ENCODE measurements at regions not wholly inside any gene's neighbourhood (a gene's known extent, or its start where the extent isn't known, plus 50 kb on each side); places are given as distances from the start of the nearest gene placed in this dataset.
"Not testable (repeated sequence)": the region's sequence is repeated elsewhere in the genome, so short reads cannot be mapped to it uniquely, and the experiment has no call there.

GRCh38 chr9:63812822-63813221 is 1472.2 kb downstream of the FOXD4L5 start:
- DNase-seq (ENCODE audit: low read depth), result not testable (repeated sequence)

DNA sequence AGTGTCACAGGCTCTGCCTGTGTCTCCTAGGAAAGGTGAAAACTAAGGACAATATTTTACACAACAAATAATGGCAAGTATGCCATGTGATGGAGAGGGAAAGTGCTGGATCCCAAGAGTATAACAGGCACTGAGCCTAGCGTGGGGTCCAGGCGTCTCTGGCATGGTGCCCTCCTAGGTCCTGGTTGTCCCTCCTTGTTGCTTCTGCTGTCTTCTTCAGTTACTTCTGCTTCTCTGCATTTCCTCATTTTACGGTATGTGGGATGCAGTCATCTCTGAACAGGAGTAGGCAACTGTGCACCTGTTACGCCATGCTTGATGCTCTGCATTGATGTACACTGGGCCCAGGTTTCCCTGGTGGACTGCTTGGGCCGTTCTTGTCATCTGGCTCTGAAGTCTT is 1480.8 kb downstream of the FOXD4L5 start:
- DNase-seq (ENCODE audit: low read depth), result not testable (repeated sequence)

- DNase-seq (ENCODE audit: low read depth), result not testable (repeated sequence)
These were observed 1490.8 kb downstream of the FOXD4L5 start for GRCh38 chr9:63794081-63794685.

DNA sequence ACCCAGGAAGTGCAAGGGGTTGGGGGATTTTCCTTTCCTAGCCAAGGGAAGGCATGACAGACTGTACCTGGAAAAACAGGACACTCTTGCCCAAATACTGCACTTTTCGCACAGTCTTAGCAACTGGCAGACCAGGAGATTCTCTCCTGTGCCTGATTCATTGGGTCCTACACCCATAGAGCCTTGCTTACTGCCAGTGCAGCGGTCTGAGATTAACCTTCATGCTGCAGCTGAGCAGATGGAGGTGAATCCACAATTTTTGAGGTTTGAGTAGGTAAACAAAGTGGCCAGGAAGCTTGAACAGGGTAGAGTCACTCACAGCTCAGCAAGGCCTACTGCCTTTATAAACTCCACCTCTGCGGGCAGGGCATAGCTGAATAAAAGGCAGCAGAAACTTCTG is 1497.6 kb downstream of the FOXD4L5 start:
- not testable (repeated sequence) for DNase-seq (ENCODE audit: low read depth)

- DNase-seq (ENCODE audit: low read depth), result not testable (repeated sequence)
These were observed 1500.0 kb downstream of the FOXD4L5 start for GRCh38 chr9:63785059-63785458.

DNA sequence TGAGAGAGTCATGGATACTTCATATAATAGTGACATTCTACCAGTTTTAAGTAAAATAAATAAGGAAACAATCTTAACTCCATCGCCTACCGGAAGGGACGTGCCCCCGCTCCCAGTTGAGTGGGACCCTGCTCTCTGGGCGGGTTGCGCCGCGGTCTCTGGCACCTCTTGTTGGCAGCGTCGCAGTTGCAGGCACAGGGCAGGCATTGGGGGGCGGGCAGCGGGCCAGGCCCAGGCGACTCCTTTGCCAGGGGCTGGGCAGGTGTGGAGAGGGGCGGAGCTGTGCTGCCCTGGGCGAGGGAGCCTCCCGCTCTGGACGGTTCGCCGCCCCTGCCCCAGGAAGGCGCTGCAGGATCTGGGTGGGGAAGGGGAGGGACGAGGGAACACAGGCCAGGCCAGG is 1500.6 kb downstream of the FOXD4L5 start:
- not testable (repeated sequence) for DNase-seq (ENCODE audit: low read depth)

- DNase-seq (ENCODE audit: low read depth), result not testable (repeated sequence)
These were observed 1503.1 kb downstream of the FOXD4L5 start for GRCh38 chr9:63781817-63782439.

GRCh38 chr9:63781390-63781789 is 1503.6 kb downstream of the FOXD4L5 start:
- DNase-seq (ENCODE audit: low read depth), result not testable (repeated sequence)

GRCh38 chr9:63776220-63776619 is 1508.8 kb downstream of the FOXD4L5 start:
- not testable (repeated sequence) for DNase-seq (ENCODE audit: low read depth)

DNA sequence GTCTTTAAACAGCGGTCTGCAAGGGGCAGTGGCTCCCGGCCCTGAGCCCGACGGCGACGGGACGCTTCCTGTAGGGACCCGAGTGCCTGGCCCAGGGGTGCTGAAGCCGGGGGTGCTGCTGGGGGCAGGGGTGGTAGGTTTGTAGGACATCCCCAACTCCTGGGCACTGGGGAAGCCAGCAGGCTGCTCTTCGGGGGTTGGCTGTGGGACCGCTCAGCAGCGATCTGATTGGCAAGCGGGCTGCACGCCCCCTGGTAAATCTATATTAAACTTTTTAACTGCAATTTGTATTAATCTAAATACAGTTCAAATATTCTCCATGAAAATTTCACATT is 1510.0 kb downstream of the FOXD4L5 start:
- not testable (repeated sequence) for DNase-seq (ENCODE audit: low read depth)

GRCh38 chr9:63774369-63775091 is 1510.5 kb downstream of the FOXD4L5 start:
- DNase-seq (ENCODE audit: low read depth), result not testable (repeated sequence)

DNA sequence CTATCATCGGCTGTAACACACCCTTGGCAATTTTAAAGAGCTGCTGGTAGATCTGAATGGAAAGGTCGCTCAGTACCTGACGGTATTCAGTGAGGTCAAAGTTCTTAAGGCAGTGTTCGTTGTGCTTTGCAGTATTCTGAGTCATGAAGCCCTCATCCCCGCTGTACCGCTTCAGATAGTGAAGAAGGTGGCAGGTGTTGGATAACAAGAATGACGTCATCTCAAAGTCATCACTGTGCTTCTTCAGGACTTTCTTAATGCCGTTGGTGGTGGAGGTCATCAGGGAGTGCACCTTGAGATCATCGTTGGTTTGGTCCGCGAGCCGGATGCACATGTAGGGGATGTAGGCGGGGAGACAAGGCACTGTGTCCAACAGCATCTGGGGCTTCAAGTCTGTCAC is 1522.8 kb downstream of the FOXD4L5 start:
- DNase-seq (ENCODE audit: low read depth), result not testable (repeated sequence)

DNA sequence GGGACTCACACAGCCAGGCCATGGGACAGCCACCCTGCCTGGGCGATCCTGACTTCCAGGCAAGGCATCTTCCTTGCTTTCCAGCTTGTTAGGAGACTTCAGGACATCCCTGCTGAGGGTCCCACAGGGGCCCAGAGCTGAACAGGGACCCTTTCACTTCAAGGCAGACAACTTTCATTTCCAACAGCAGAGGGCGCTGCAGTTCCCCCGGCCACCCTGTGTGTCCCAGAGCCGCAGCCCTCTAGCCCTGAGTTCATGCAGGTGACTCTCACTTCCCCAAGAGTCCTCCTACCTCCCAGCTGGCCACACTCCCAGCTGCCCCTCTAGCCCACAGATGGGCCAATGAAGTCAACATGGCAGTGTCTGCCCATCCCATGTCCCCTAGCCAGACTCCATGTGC is 1556.0 kb downstream of the FOXD4L5 start:
- DNase-seq (ENCODE audit: low read depth), result not testable (repeated sequence)

DNA sequence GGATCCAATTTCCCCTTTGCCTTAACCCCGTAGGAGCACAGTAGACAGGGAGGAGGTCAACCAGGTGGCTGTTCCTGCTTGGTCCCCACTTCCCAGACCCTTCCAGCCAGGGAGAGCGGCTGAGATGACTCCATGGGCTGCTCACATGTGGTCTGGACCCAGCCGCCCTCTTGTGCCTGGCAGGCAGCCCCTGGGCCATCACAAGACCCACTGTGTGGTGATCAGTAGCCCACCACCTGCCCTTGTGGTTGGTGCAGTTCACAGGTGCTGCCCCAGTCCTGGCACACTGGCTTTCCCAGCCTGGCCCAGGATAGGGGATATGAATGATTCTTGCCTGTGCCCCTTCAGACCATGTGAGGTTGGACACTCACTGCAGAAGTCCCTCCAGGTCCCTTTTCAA is 1556.7 kb downstream of the FOXD4L5 start:
- no peak for DNase-seq (ENCODE audit: low read depth)

DNA sequence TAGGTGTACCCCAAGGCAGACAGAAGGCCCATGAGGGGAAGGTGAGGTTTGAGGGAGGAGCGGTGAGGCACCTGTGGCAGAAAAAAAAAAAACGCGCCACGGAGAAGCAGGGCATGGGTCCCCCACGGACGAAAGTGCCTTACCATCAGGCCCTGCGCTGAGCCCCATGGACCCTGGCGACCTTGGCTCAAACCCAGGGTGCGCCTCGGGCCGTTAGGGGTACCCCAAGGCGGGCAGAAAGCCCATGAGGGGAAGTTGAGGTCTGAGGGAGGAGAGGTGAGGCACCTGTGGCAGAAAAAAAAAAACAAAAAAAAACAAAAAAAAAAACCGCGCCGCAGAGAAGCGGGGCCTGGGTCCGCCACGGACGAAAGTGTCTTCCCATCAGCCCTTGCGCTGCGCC is 1576.7 kb downstream of the FOXD4L5 start:
- DNase-seq (ENCODE audit: low read depth), result not testable (repeated sequence)

DNA sequence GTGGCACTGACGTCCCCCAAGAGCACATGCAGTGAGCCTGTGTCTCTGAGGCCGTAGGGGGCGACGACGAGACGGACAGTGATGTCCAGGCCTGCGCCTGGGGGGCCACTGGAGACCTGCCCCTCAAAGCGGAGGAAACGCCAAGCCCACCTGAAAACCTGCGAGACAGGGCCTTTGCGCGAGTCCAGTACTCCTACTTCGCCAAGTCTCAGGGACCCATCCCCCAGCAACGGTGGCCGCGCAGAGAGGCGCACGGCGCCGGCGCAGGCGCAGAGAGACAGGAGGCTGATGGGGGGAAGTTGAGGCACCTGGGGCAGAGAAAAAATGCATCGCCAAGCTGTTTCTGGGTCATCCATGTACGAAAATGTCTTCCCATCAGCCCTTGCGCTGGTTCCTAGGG is 1580.6 kb downstream of the FOXD4L5 start:
- DNase-seq (ENCODE audit: low read depth), result not testable (repeated sequence)

GRCh38 chr9:63703670-63704069 is 1581.3 kb downstream of the FOXD4L5 start:
- DNase-seq (ENCODE audit: low read depth), result not testable (repeated sequence)

GRCh38 chr9:63703138-63703665 is 1581.8 kb downstream of the FOXD4L5 start:
- DNase-seq (ENCODE audit: low read depth), result not testable (repeated sequence)
